NT2/D1 (cell line): ENCODE measurements at regions not wholly inside any gene's neighbourhood (a gene's known extent, or its start where the extent isn't known, plus 50 kb on each side); places are given as distances from the start of the nearest gene placed in this dataset.

Experiments used
- DNase-seq: peaks from one replicate; pipeline ENCODE4 v3.0.0-alpha.2; 2011; ENCODE audit warnings: low read depth, low spot score
- H3K27me3 ChIP-seq: 2 replicates; pipeline ENCODE4 v1.6.0; 2011; ENCODE audit warnings: mild to moderate bottlenecking; ENCODE audit not compliant: insufficient read length, insufficient read depth
- H3K36me3 ChIP-seq: 2 replicates; pipeline ENCODE4 v1.6.1; 2011; ENCODE audit warnings: mild to moderate bottlenecking, low read length, mixed read lengths; ENCODE audit not compliant: insufficient read depth, insufficient read length
- H3K4me1 ChIP-seq: 2 replicates; pipeline ENCODE4 v1.5.1; 2011; ENCODE audit not compliant: insufficient read depth, insufficient read length
- H3K4me3 ChIP-seq: 2 replicates; pipeline ENCODE4 v1.5.1; 2011; ENCODE audit warnings: low read depth; ENCODE audit not compliant: insufficient read length
- H3K9ac ChIP-seq: 2 replicates; pipeline ENCODE4 v1.6.0; 2011; ENCODE audit warnings: low read depth; ENCODE audit not compliant: insufficient read length
- H3K9me3 ChIP-seq: 2 replicates; pipeline ENCODE4 v1.5.1; 2011; ENCODE audit warnings: mild to moderate bottlenecking, low read length; ENCODE audit not compliant: insufficient read depth
- SUZ12 ChIP-seq: IDR thresholded peaks from 2 replicates; pipeline ENCODE4 v1.6.1; 2011; ENCODE audit not compliant: insufficient read length, insufficient read depth; ENCODE audit errors: extremely low read depth
- YY1 ChIP-seq: IDR thresholded peaks from 2 replicates; pipeline ENCODE4 v1.6.1; 2011; ENCODE audit not compliant: insufficient read length, insufficient read depth
- ZNF274 ChIP-seq: IDR thresholded peaks from 2 replicates; pipeline ENCODE4 v1.6.1; 2011; ENCODE audit warnings: mild to moderate bottlenecking, low read depth, low read length

- Histone ChIP-seq H3K9ac (no peak overlapping the region), H3K4me1 (peaks cover 3% of the 10 kb centered on the region), H3K9me3 (no peaks in the 10 kb centered on the region), H3K4me3 (no peak overlapping the region), H3K36me3 (no peaks in the 10 kb centered on the region), H3K27me3 (no peaks in the 10 kb centered on the region)
- no peak for TF ChIP-seq SUZ12
- TF ChIP-seq YY1, result no peak
- TF ChIP-seq ZNF274, result no peak
- DNase-seq, result no peak
Observed at GRCh38 chr11:32310214-32310601, 125.1 kb downstream of the WT1 start.

- no peak for DNase-seq
- TF ChIP-seq ZNF274 (no peak), SUZ12 (no peak), YY1 (no peak)
- Histone ChIP-seq H3K9me3 (no peaks in the 10 kb centered on the region), H3K9ac (no peak overlapping the region), H3K27me3 (no peaks in the 10 kb centered on the region), H3K4me3 (no peak overlapping the region), H3K4me1 (peaks cover 3% of the 10 kb centered on the region), H3K36me3 (no peaks in the 10 kb centered on the region)
Observed at GRCh38 chr11:32311346-32312065, 123.8 kb downstream of the WT1 start.

DNA sequence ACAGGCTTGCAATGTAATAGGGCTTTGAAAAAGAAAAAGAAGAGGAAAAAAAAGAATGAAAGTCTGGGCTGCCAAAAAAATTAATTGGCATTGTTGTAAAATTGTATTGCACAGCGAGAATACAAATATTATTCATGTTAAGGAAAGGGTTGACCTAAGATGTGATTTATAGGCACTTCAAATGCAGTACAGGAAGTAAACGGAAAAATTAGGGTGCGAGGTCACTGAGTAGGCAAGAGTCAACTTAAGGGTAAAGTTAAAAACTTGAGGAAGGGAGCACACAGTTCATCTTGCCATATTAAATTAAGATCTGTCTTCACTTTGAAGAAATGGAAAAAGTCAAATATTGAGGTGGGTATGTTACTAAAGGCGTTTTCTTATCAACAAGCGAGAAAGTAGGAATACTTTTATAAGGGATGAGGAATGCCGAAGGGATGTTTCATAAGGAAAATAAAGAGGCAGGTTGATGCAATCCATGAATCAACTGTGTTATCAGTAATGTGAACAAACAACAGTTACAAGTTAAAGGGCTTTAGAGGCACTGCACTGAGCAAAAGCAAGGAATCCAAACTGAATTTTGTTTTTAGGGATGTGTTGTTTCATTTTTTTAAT is 123.0 kb downstream of the WT1 start:
- H3K4me3 ChIP-seq, result no peak overlapping the region

GRCh38 chr11:32312865-32313403 is 122.4 kb downstream of the WT1 start:
- no peak for TF ChIP-seq ZNF274
- no peak for TF ChIP-seq SUZ12
- no peak for TF ChIP-seq YY1
- no peak for DNase-seq
- H3K4me1 ChIP-seq, result peaks cover 3% of the 10 kb centered on the region
- H3K9me3 ChIP-seq, result no peaks in the 10 kb centered on the region
- no peaks in the 10 kb centered on the region for H3K27me3 ChIP-seq
- H3K4me3 ChIP-seq, result no peak overlapping the region
- H3K36me3 ChIP-seq, result no peaks in the 10 kb centered on the region
- H3K9ac ChIP-seq, result no peak overlapping the region

More for the DNA sequence above, 123.0 kb downstream of the WT1 start:
- no peak for TF ChIP-seq ZNF274
- TF ChIP-seq YY1, result no peak
- TF ChIP-seq SUZ12, result no peak
- no peak for DNase-seq
- H3K9ac ChIP-seq, result no peak overlapping the region
- no peaks in the 10 kb centered on the region for H3K27me3 ChIP-seq
- no peaks in the 10 kb centered on the region for H3K36me3 ChIP-seq
- H3K4me1 ChIP-seq, result peaks cover 3% of the 10 kb centered on the region
- H3K9me3 ChIP-seq, result no peaks in the 10 kb centered on the region

GRCh38 chr11:32313477-32313876 is 121.9 kb downstream of the WT1 start:
- no peak overlapping the region for H3K4me3 ChIP-seq
- H3K27me3 ChIP-seq, result no peaks in the 10 kb centered on the region
- DNase-seq, result no peak
- peaks cover 3% of the 10 kb centered on the region for H3K4me1 ChIP-seq
- H3K9ac ChIP-seq, result no peak overlapping the region
- H3K9me3 ChIP-seq, result no peaks in the 10 kb centered on the region
- TF ChIP-seq YY1 (no peak), SUZ12 (no peak), ZNF274 (no peak)
- no peaks in the 10 kb centered on the region for H3K36me3 ChIP-seq

- H3K4me3 ChIP-seq, result no peak overlapping the region
- no peak overlapping the region for H3K9ac ChIP-seq
- peaks cover 3% of the 10 kb centered on the region for H3K4me1 ChIP-seq
- TF ChIP-seq ZNF274 (no peak), YY1 (no peak), SUZ12 (no peak)
- no peaks in the 10 kb centered on the region for H3K27me3 ChIP-seq
- H3K36me3 ChIP-seq, result no peaks in the 10 kb centered on the region
- no peak for DNase-seq
- no peaks in the 10 kb centered on the region for H3K9me3 ChIP-seq
Observed at GRCh38 chr11:32315121-32315520, 120.2 kb downstream of the WT1 start.

DNA sequence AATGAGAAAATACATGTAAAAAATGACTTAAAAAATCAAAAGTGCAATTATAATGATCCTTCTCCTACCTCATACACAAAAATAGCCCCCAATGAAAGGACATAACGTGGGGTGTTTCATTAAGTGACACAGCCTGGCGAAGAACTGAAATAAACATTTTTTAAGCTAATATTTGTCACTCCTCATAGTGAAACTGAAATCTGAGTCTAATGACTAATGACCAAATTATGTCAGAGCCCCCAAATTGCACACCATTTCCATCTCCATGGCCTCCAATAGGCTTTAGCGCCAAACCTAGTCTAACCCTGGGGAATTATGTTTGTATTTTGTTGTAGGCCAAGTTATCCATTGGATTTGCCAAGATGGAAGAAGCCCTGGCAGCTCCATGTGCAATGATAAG is 119.1 kb downstream of the WT1 start:
- H3K9me3 ChIP-seq, result no peaks in the 10 kb centered on the region
- H3K36me3 ChIP-seq, result no peaks in the 10 kb centered on the region
- no peak overlapping the region for H3K4me3 ChIP-seq
- no peak for TF ChIP-seq YY1
- TF ChIP-seq SUZ12, result no peak
- no peak for TF ChIP-seq ZNF274
- no peak for DNase-seq
- H3K27me3 ChIP-seq, result no peaks in the 10 kb centered on the region
- H3K4me1 ChIP-seq, result peaks cover 3% of the 10 kb centered on the region
- no peak overlapping the region for H3K9ac ChIP-seq
